Cerebellar cortex (tissue), 1 donor: ENCODE measurements at regions not wholly inside any gene's neighbourhood (a gene's known extent, or its start where the extent isn't known, plus 50 kb on each side); places are given as distances from the start of the nearest gene placed in this dataset.

Source experiments
- DNase-seq: peaks from one replicate; pipeline ENCODE4 v3.0.0-alpha.2; 2015; ENCODE audit warnings: low spot score

- no peak for DNase-seq
Observed at GRCh38 chr15:98276018-98276417, 315.5 kb downstream of the ARRDC4 start.

GRCh38 chr15:98277602-98278001 lies 317.1 kb downstream of the ARRDC4 start:
- no peak for DNase-seq

GRCh38 chr15:98280284-98280975 lies 319.9 kb downstream of the ARRDC4 start:
- no peak for DNase-seq

- no peak for DNase-seq
Observed at GRCh38 chr15:98281130-98281529, 320.6 kb downstream of the ARRDC4 start.

GRCh38 chr15:98282656-98283332 lies 322.3 kb downstream of the ARRDC4 start:
- DNase-seq: no peak

GRCh38 chr15:98286200-98286599 lies 325.7 kb downstream of the ARRDC4 start:
- DNase-seq: no peak

GRCh38 chr15:98286831-98287230 lies 326.3 kb downstream of the ARRDC4 start:
- no peak for DNase-seq

- DNase-seq: no peak
Observed at GRCh38 chr15:98288091-98288590, 327.6 kb downstream of the ARRDC4 start.

- DNase-seq: no peak
Observed at GRCh38 chr15:98289747-98290146, 329.2 kb downstream of the ARRDC4 start.

GRCh38 chr15:98292442-98293240 lies 332.1 kb downstream of the ARRDC4 start:
- peak; percentile 24 for DNase-seq

GRCh38 chr15:98294126-98294525 lies 333.6 kb downstream of the ARRDC4 start:
- DNase-seq: no peak

- DNase-seq: peak; percentile 40
Observed at GRCh38 chr15:98295101-98295759, 334.7 kb downstream of the ARRDC4 start.

- no peak for DNase-seq
Observed at GRCh38 chr15:98296653-98297052, 336.1 kb downstream of the ARRDC4 start.

- DNase-seq: no peak
Observed at GRCh38 chr15:98304371-98304770, 343.9 kb downstream of the ARRDC4 start.

- DNase-seq: no peak
Observed at GRCh38 chr15:98308117-98308516, 340.2 kb upstream of the IGF1R start.

- peak; percentile 64 for DNase-seq
Observed at GRCh38 chr15:98311566-98312188, 336.7 kb upstream of the IGF1R start.

GRCh38 chr15:98312913-98313312 lies 335.4 kb upstream of the IGF1R start:
- DNase-seq: no peak

GRCh38 chr15:98315971-98316370 lies 332.4 kb upstream of the IGF1R start:
- no peak for DNase-seq

- no peak for DNase-seq
Observed at GRCh38 chr15:98321896-98322295, 326.4 kb upstream of the IGF1R start.

- DNase-seq: no peak
Observed at GRCh38 chr15:98322581-98322980, 325.8 kb upstream of the IGF1R start.

GRCh38 chr15:98324341-98324970 lies 323.9 kb upstream of the IGF1R start:
- DNase-seq: no peak
